CD8-positive, alpha-beta memory T cell (primary cell): ENCODE measurements at regions not wholly inside any gene's neighbourhood (a gene's known extent, or its start where the extent isn't known, plus 50 kb on each side); places are given as distances from the start of the nearest gene placed in this dataset.

Experiments
- CTCF ChIA-PET: fragments of 350-600 bp; sonication (Branson Sonifier 250); formaldehyde crosslinking; loops from one replicate; lab custom pipeline; 2021; ENCODE audit warnings: antibody characterized with exemption; lab: Charles Lee
- POLR2A ChIA-PET: fragments of 350-600 bp; sonication (Branson Sonifier 250); formaldehyde crosslinking; loops from one replicate; lab custom pipeline; 2021; ENCODE audit warnings: antibody characterized with exemption; lab: Charles Lee
- DNase-seq, 5 donors: peaks; one replicate each; pipeline versions ENCODE4 v3.0.0 to v3.0.0-alpha.2; 2020 to 2022; ENCODE audit warnings: mixed read lengths in 1 of 5
- H3K27ac ChIP-seq: one replicate; pipeline ENCODE4 v1.7.0; 2013; ENCODE audit warnings: low read depth, mild to moderate bottlenecking, low read length, moderate library complexity
- H3K27me3 ChIP-seq: 2 replicates; pipeline ENCODE4 v1.7.0; 2013; ENCODE audit warnings: low read length, mild to moderate bottlenecking; ENCODE audit not compliant: insufficient read depth, poor library complexity, severe bottlenecking
- H3K36me3 ChIP-seq: 2 replicates; pipeline ENCODE4 v1.7.0; 2013; ENCODE audit warnings: mild to moderate bottlenecking, low read length, moderate library complexity; ENCODE audit not compliant: insufficient read depth
- H3K4me1 ChIP-seq: 2 replicates; pipeline ENCODE4 v1.7.0; 2013; ENCODE audit warnings: mild to moderate bottlenecking, low read length, moderate library complexity; ENCODE audit not compliant: insufficient read depth
- H3K4me3 ChIP-seq: 2 replicates; pipeline ENCODE4 v1.7.0; 2013; ENCODE audit warnings: mild to moderate bottlenecking, low read length
- H3K9me3 ChIP-seq: 2 replicates; pipeline ENCODE4 v1.7.0; 2013; ENCODE audit warnings: mild to moderate bottlenecking, low read length
- H3K27ac Mint-ChIP-seq, 8 donors: one replicate each; pipeline ENCODE4 v1.8.0; 2020 to 2021; ENCODE audit warnings: mixed read lengths in 8 of 8, mild to moderate bottlenecking in 6 of 8, inconsistent platforms in 3 of 8, moderate library complexity in 3 of 8
- H3K27me3 Mint-ChIP-seq, 2 donors: one replicate each; pipeline ENCODE4 v1.8.0; 2020 to 2021; ENCODE audit warnings: mixed read lengths in 2 of 2, mild to moderate bottlenecking in 1 of 2, moderate library complexity in 1 of 2
- H3K36me3 Mint-ChIP-seq, 3 donors: one replicate each; pipeline ENCODE4 v1.8.0; 2020 to 2021; ENCODE audit warnings: mixed read lengths in 3 of 3, inconsistent platforms in 1 of 3, mild to moderate bottlenecking in 1 of 3
- H3K4me1 Mint-ChIP-seq, 3 donors: one replicate each; pipeline ENCODE4 v1.8.0; 2020 to 2021; ENCODE audit warnings: mixed read lengths in 3 of 3, inconsistent platforms in 1 of 3, mild to moderate bottlenecking in 1 of 3
- H3K4me3 Mint-ChIP-seq, 7 donors: one replicate each; pipeline ENCODE4 v1.8.0; 2020 to 2021; ENCODE audit warnings: mixed read lengths in 7 of 7, mild to moderate bottlenecking in 6 of 7, moderate library complexity in 4 of 7, inconsistent platforms in 2 of 7
- H3K9me3 Mint-ChIP-seq, 5 donors: one replicate each; pipeline ENCODE4 v1.8.0; 2020 to 2022; ENCODE audit warnings: mixed read lengths in 5 of 5, mild to moderate bottlenecking in 3 of 5, moderate library complexity in 2 of 5, inconsistent platforms in 1 of 5

GRCh38 chr4:125082729-125083417 is 231.9 kb upstream of the FAT4 start:
- no peak for DNase-seq
- no peak overlapping the region for H3K27ac Mint-ChIP-seq
- ChIA-PET CTCF (no interaction called here), POLR2A (no interaction called here)
- H3K36me3 ChIP-seq: no peaks in the 10 kb centered on the region
- H3K27me3 ChIP-seq: no peaks in the 10 kb centered on the region
- no peaks in the 10 kb centered on the region for H3K9me3 ChIP-seq
- H3K4me3 Mint-ChIP-seq: no peak overlapping the region
- H3K9me3 Mint-ChIP-seq: peaks cover 0 to 24% (median 2%) of the 10 kb centered on the region in 5 donors
- H3K36me3 Mint-ChIP-seq: no peaks in the 10 kb centered on the region
- no peaks in the 10 kb centered on the region for H3K4me1 Mint-ChIP-seq
- H3K4me3 ChIP-seq: no peak overlapping the region
- no peaks in the 10 kb centered on the region for H3K27me3 Mint-ChIP-seq
- H3K27ac ChIP-seq: no peak overlapping the region
- H3K4me1 ChIP-seq: no peaks in the 10 kb centered on the region

DNA sequence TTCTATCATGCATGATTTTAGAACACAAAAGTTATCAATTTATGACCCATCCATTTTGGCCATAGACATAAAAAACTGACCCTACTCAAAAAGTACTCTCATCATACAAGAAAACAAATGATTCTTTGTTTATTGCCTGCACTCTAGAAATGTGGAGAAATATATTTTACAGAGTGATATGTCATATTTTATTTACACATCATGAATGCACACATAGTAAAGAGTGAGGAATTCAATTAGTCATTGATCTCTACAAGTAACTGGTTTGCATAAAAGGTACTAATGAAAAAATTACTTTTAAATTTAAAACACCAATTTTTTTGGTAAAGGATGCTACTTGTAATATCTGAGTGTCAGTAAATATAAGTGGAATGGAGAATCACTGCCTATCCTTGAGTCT is 242.5 kb upstream of the FAT4 start:
- no peaks in the 10 kb centered on the region for H3K4me1 Mint-ChIP-seq

GRCh38 chr4:125070861-125071260 is 243.9 kb upstream of the FAT4 start:
- H3K36me3 Mint-ChIP-seq: no peaks in the 10 kb centered on the region
- H3K4me1 Mint-ChIP-seq: no peaks in the 10 kb centered on the region
- no peaks in the 10 kb centered on the region for H3K9me3 ChIP-seq
- no peak for DNase-seq
- peaks cover 2 to 31% (median 3%) of the 10 kb centered on the region in 5 donors for H3K9me3 Mint-ChIP-seq
- ChIA-PET CTCF (no interaction called here), POLR2A (no interaction called here)
- H3K4me3 Mint-ChIP-seq: no peak overlapping the region
- H3K36me3 ChIP-seq: no peaks in the 10 kb centered on the region
- no peak overlapping the region for H3K27ac Mint-ChIP-seq
- H3K4me1 ChIP-seq: no peaks in the 10 kb centered on the region
- H3K27me3 Mint-ChIP-seq: peaks cover 0 to 1% of the 10 kb centered on the region in 2 donors
- H3K27ac ChIP-seq: no peak overlapping the region
- no peaks in the 10 kb centered on the region for H3K27me3 ChIP-seq
- H3K4me3 ChIP-seq: no peak overlapping the region

More for the DNA sequence above, 242.5 kb upstream of the FAT4 start:
- Mint-ChIP-seq H3K9me3 (peaks cover 1 to 26% (median 2%) of the 10 kb centered on the region in 5 donors), H3K27ac (no peak overlapping the region), H3K36me3 (no peaks in the 10 kb centered on the region), H3K4me3 (no peak overlapping the region), H3K27me3 (peaks cover 0 to 1% of the 10 kb centered on the region in 2 donors)
- Histone ChIP-seq H3K27ac (no peak overlapping the region), H3K36me3 (no peaks in the 10 kb centered on the region), H3K4me1 (no peaks in the 10 kb centered on the region), H3K4me3 (no peak overlapping the region), H3K27me3 (no peaks in the 10 kb centered on the region), H3K9me3 (no peaks in the 10 kb centered on the region)
- ChIA-PET CTCF (no interaction called here), POLR2A (no interaction called here)
- DNase-seq: no peak

DNA sequence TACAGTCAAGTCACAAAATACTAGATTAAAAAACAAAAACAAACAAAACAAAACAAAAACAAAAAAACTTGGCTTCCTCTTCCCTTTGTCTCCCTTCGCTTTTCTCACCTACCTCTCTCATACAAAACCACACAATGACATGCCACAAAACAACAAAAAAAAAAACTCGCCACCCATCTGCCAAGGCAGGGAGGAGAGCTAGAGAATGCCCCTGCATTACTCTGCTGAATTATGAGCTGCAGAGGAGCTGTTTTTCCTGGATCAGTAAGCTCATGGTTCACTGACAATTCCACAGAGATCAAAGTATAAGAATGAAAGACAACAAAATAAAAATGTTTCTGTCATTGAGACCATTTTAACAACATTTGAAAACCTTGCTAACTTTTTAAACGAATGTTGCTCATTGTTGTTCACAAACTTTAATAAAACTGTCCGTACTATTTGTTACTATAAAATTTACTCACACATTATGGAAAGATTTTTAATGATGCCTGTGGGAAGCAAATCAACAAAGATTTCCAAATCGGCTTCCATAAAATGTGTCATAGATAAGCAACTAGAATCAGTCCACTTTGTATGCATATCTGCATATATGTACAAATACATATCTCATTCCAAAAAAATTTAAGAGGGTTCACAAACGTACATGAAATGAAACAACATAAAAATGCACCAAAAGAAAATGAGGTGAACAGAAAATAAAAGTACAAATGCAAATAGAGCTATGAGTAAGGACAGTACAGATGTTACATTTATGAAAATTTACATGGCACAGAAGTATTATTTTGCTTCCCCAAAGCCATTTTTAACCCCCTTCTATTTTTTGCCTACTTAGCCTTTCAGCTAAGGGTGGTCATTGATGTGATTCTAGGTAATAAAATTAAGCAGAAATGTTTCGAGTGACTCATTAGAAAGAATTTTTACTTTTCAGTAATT is 252.4 kb upstream of the FAT4 start:
- H3K4me1 ChIP-seq: no peaks in the 10 kb centered on the region
- no peaks in the 10 kb centered on the region for H3K4me1 Mint-ChIP-seq
- H3K27me3 ChIP-seq: no peaks in the 10 kb centered on the region
- H3K36me3 Mint-ChIP-seq: no peaks in the 10 kb centered on the region
- no peak overlapping the region for H3K27ac Mint-ChIP-seq
- no peaks in the 10 kb centered on the region for H3K36me3 ChIP-seq
- CTCF ChIA-PET: no interaction called here
- no peaks in the 10 kb centered on the region for H3K27me3 Mint-ChIP-seq
- H3K4me3 Mint-ChIP-seq: no peak overlapping the region
- H3K4me3 ChIP-seq: no peak overlapping the region
- no peak overlapping the region for H3K27ac ChIP-seq
- peaks cover 2 to 21% (median 6%) of the 10 kb centered on the region in 5 donors for H3K9me3 Mint-ChIP-seq
- POLR2A ChIA-PET: no interaction called here
- no peak for DNase-seq
- no peaks in the 10 kb centered on the region for H3K9me3 ChIP-seq

DNA sequence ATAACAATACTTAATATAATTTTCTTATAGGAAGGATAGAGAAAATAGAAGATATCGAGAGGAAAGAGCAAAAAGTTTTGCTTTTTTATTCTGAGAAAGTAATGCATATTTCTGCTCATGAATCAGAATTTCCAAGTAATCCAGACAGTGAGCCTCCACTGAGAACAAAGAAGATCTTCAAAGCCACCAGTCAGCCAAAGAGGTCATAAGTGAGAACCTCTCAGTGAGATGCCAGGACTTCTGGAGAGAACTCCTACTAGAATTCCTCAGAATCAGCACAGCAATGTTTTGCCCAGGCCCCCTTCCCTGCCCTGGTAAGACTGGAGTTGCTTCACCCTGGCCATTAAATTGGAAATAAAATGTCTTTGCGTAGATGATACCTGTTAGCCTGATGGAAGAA is 254.4 kb upstream of the FAT4 start:
- no peaks in the 10 kb centered on the region for H3K27me3 ChIP-seq
- H3K9me3 ChIP-seq: no peaks in the 10 kb centered on the region
- H3K27me3 Mint-ChIP-seq: no peaks in the 10 kb centered on the region
- no peak overlapping the region for H3K4me3 Mint-ChIP-seq
- no peaks in the 10 kb centered on the region for H3K4me1 Mint-ChIP-seq
- H3K36me3 Mint-ChIP-seq: no peaks in the 10 kb centered on the region
- ChIA-PET CTCF (no interaction called here), POLR2A (no interaction called here)
- H3K9me3 Mint-ChIP-seq: peaks cover 2 to 15% (median 4%) of the 10 kb centered on the region in 5 donors
- no peak for DNase-seq
- H3K36me3 ChIP-seq: no peaks in the 10 kb centered on the region
- no peak overlapping the region for H3K27ac Mint-ChIP-seq
- no peaks in the 10 kb centered on the region for H3K4me1 ChIP-seq
- no peak overlapping the region for H3K4me3 ChIP-seq
- H3K27ac ChIP-seq: no peak overlapping the region

- H3K4me3 ChIP-seq: no peak overlapping the region
- DNase-seq: no peak
- ChIA-PET CTCF (no interaction called here), POLR2A (no interaction called here)
- H3K9me3 Mint-ChIP-seq: peaks cover 2 to 18% (median 6%) of the 10 kb centered on the region in 5 donors
- H3K27me3 Mint-ChIP-seq: no peaks in the 10 kb centered on the region
- no peaks in the 10 kb centered on the region for H3K27me3 ChIP-seq
- no peaks in the 10 kb centered on the region for H3K36me3 ChIP-seq
- no peak overlapping the region for H3K27ac ChIP-seq
- H3K9me3 ChIP-seq: no peaks in the 10 kb centered on the region
- H3K4me1 Mint-ChIP-seq: no peaks in the 10 kb centered on the region
- H3K36me3 Mint-ChIP-seq: no peaks in the 10 kb centered on the region
- H3K27ac Mint-ChIP-seq: no peak overlapping the region
- no peak overlapping the region for H3K4me3 Mint-ChIP-seq
- H3K4me1 ChIP-seq: no peaks in the 10 kb centered on the region
Observed at GRCh38 chr4:125049711-125050110, 265.0 kb upstream of the FAT4 start.

- POLR2A ChIA-PET: no interaction called here
- Histone ChIP-seq H3K4me1 (no peaks in the 10 kb centered on the region), H3K27ac (no peak overlapping the region), H3K36me3 (no peaks in the 10 kb centered on the region), H3K4me3 (no peak overlapping the region), H3K27me3 (no peaks in the 10 kb centered on the region), H3K9me3 (no peaks in the 10 kb centered on the region)
- no peaks in the 10 kb centered on the region for H3K36me3 Mint-ChIP-seq
- no peaks in the 10 kb centered on the region for H3K27me3 Mint-ChIP-seq
- peaks cover 2 to 18% (median 7%) of the 10 kb centered on the region in 5 donors for H3K9me3 Mint-ChIP-seq
- H3K27ac Mint-ChIP-seq: no peak overlapping the region
- CTCF ChIA-PET: no interaction called here
- DNase-seq: no peak
- H3K4me1 Mint-ChIP-seq: no peaks in the 10 kb centered on the region
- H3K4me3 Mint-ChIP-seq: no peak overlapping the region
Observed at GRCh38 chr4:125045311-125045710, 269.4 kb upstream of the FAT4 start.

GRCh38 chr4:125044886-125045285 is 269.9 kb upstream of the FAT4 start:
- H3K9me3 ChIP-seq: no peaks in the 10 kb centered on the region
- POLR2A ChIA-PET: no interaction called here
- peaks cover 2 to 18% (median 9%) of the 10 kb centered on the region in 5 donors for H3K9me3 Mint-ChIP-seq
- H3K36me3 Mint-ChIP-seq: no peaks in the 10 kb centered on the region
- H3K4me3 ChIP-seq: no peak overlapping the region
- H3K27me3 ChIP-seq: no peaks in the 10 kb centered on the region
- CTCF ChIA-PET: no interaction called here
- no peak for DNase-seq
- no peaks in the 10 kb centered on the region for H3K4me1 Mint-ChIP-seq
- H3K4me1 ChIP-seq: no peaks in the 10 kb centered on the region
- no peaks in the 10 kb centered on the region for H3K36me3 ChIP-seq
- no peak overlapping the region for H3K27ac ChIP-seq
- H3K27me3 Mint-ChIP-seq: no peaks in the 10 kb centered on the region
- no peak overlapping the region for H3K27ac Mint-ChIP-seq
- no peak overlapping the region for H3K4me3 Mint-ChIP-seq
